CD14-positive monocyte (primary cell): ENCODE measurements at regions not wholly inside any gene's neighbourhood (a gene's known extent, or its start where the extent isn't known, plus 50 kb on each side); places are given as distances from the start of the nearest gene placed in this dataset.

Source experiments
- DNase-seq, 3 donors: peaks; one replicate each; pipeline ENCODE4 v3.0.0-alpha.2; 2011 to 2022
- H2AFZ ChIP-seq: 2 replicates; pipeline ENCODE4 v1.6.0; 2012; ENCODE audit warnings: mild to moderate bottlenecking, low read depth, low read length, inconsistent platforms; ENCODE audit not compliant: insufficient read depth, poor library complexity, severe bottlenecking
- H3K27ac ChIP-seq, 2 donors: 1 replicate in 1 of 2; 2 replicates in 1 of 2; pipeline ENCODE4 v1.5.1; 2012 to 2013; ENCODE audit warnings: low read length in 2 of 2, control low read depth in 1 of 2, inconsistent platforms in 1 of 2, low read depth in 1 of 2, mild to moderate bottlenecking in 1 of 2
- H3K27me3 ChIP-seq, 2 donors: one replicate each; pipeline versions ENCODE4 v1.6.0 to v1.6.1; 2011 to 2013; ENCODE audit warnings: low read length in 2 of 2; ENCODE audit not compliant: control insufficient read depth in 2 of 2, insufficient read depth in 2 of 2
- H3K36me3 ChIP-seq, 2 donors: replicated peaks in 1 of 2; 1 replicate in 1 of 2; 2 replicates in 1 of 2; pipeline versions ENCODE4 v1.5.1 to v1.6.1; 2012 to 2013; ENCODE audit warnings: low read length in 2 of 2, control low read depth in 1 of 2, inconsistent platforms in 1 of 2, mild to moderate bottlenecking in 1 of 2; ENCODE audit not compliant: insufficient read depth in 2 of 2, control insufficient read depth in 1 of 2
- H3K4me1 ChIP-seq, 2 donors: 1 replicate in 1 of 2; 2 replicates in 1 of 2; pipeline versions ENCODE4 v1.5.1 to v1.6.1; 2012 to 2013; ENCODE audit warnings: low read length in 2 of 2, control low read depth in 1 of 2, inconsistent platforms in 1 of 2, mild to moderate bottlenecking in 1 of 2, moderate library complexity in 1 of 2; ENCODE audit not compliant: insufficient read depth in 2 of 2, control insufficient read depth in 1 of 2
- H3K4me2 ChIP-seq: replicated peaks from 2 replicates; pipeline ENCODE3; 2012; ENCODE audit warnings: low read length, moderate library complexity, mild to moderate bottlenecking; ENCODE audit not compliant: poor library complexity, severe bottlenecking; ENCODE audit errors: extremely low read depth
- H3K4me3 ChIP-seq, 3 experiments: fragments of 200-600 bp in 1 of 3; sonication (generic) in 1 of 3; replicated peaks in 1 of 3; 1 replicate in 2 of 3; 2 replicates in 1 of 3; pipeline ENCODE4 v1.5.1; 2011 to 2013; ENCODE audit warnings: low read length in 3 of 3, mild to moderate bottlenecking in 3 of 3, control low read depth in 2 of 3, low read depth in 2 of 3, inconsistent platforms in 1 of 3, moderate library complexity in 1 of 3
- H3K79me2 ChIP-seq: 2 replicates; pipeline ENCODE4 v1.6.0; 2012; ENCODE audit warnings: mild to moderate bottlenecking, control low read depth, inconsistent platforms, low read length, moderate library complexity; ENCODE audit not compliant: insufficient read depth
- H3K9ac ChIP-seq: 2 replicates; pipeline ENCODE4 v1.6.0; 2017; ENCODE audit warnings: low read length, mild to moderate bottlenecking; ENCODE audit not compliant: insufficient read depth, poor library complexity, severe bottlenecking
- H3K9me3 ChIP-seq, 2 donors: replicated peaks in 1 of 2; 1 replicate in 1 of 2; 2 replicates in 1 of 2; pipeline versions ENCODE4 v1.5.1 to v1.6.1; 2012 to 2013; ENCODE audit warnings: low read length in 2 of 2, control low read depth in 1 of 2; ENCODE audit not compliant: control insufficient read depth in 1 of 2, insufficient read depth in 1 of 2
- H4K20me1 ChIP-seq: 2 replicates; pipeline ENCODE4 v1.6.0; 2012; ENCODE audit warnings: mild to moderate bottlenecking, low read length, control low read depth, moderate library complexity; ENCODE audit not compliant: insufficient read depth
- H3K27ac Mint-ChIP-seq, 7 donors: one replicate each; pipeline ENCODE4 v1.8.0; 2020; ENCODE audit warnings: mild to moderate bottlenecking in 7 of 7, mixed read lengths in 7 of 7, moderate library complexity in 6 of 7, inconsistent platforms in 2 of 7
- H3K27me3 Mint-ChIP-seq, 3 donors: one replicate each; pipeline ENCODE4 v1.8.0; 2021 to 2022; ENCODE audit warnings: low read depth in 3 of 3, mild to moderate bottlenecking in 3 of 3, mixed read lengths in 3 of 3, moderate library complexity in 3 of 3, inconsistent platforms in 1 of 3
- H3K36me3 Mint-ChIP-seq, 2 donors: one replicate each; pipeline ENCODE4 v1.8.0; 2020; ENCODE audit warnings: mixed read lengths in 2 of 2, inconsistent platforms in 1 of 2, mild to moderate bottlenecking in 1 of 2
- H3K4me1 Mint-ChIP-seq: one replicate; pipeline ENCODE4 v1.8.0; 2020; ENCODE audit warnings: mild to moderate bottlenecking, mixed read lengths
- H3K4me3 Mint-ChIP-seq, 2 donors: one replicate each; pipeline ENCODE4 v1.8.0; 2020; ENCODE audit warnings: mild to moderate bottlenecking in 2 of 2, mixed read lengths in 2 of 2, moderate library complexity in 1 of 2
- H3K9me3 Mint-ChIP-seq, 7 donors: one replicate each; pipeline ENCODE4 v1.8.0; 2020 to 2022; ENCODE audit warnings: mixed read lengths in 7 of 7, mild to moderate bottlenecking in 6 of 7, moderate library complexity in 6 of 7, inconsistent platforms in 2 of 7
- CTCF ChIP-seq: fragments of 200-600 bp; IDR thresholded peaks from one replicate; pipeline ENCODE4 v1.8.0; 2022; ENCODE audit warnings: antibody characterized with exemption, mild to moderate bottlenecking
- WGBS: methylation state at CpG from one replicate; pipeline ENCODE4 v1.1.5; 2013; ENCODE audit warnings: missing lambda C conversion rate; ENCODE audit not compliant: insufficient coverage; 5-methylcytosine and 5-hydroxymethylcytosine counted together
- intact Hi-C, 2 donors: fragments of 100-400 bp; cut with micrococcal nuclease; formaldehyde crosslinking; loops; one replicate each; pipeline versions ENCODE4 v1.15.0 to v1.15.1; 2023

- H3K9me3 ChIP-seq = peaks cover 3 to 5% of the 10 kb centered on the region in 2 donors
Observed at GRCh38 chrX:20347481-20347880, 80.8 kb upstream of the RPS6KA3 start.

GRCh38 chrX:20333672-20334071, 67.0 kb upstream of the RPS6KA3 start:
- Histone ChIP-seq H3K36me3 (no peaks in the 10 kb centered on the region), H3K9ac (no peak overlapping the region), H2AFZ (no peak overlapping the region), H4K20me1 (no peaks in the 10 kb centered on the region), H3K9me3 (no peaks in the 10 kb centered on the region), H3K4me3 (no peak overlapping the region), H3K27ac (no peak overlapping the region), H3K79me2 (no peaks in the 10 kb centered on the region), H3K4me2 (no peak overlapping the region), H3K27me3 (no peaks in the 10 kb centered on the region), H3K4me1 (no peaks in the 10 kb centered on the region)
- Mint-ChIP-seq H3K27ac (no peak overlapping the region), H3K9me3 (peaks cover 0 to 2% (median 0%) of the 10 kb centered on the region in 7 donors), H3K4me3 (no peak overlapping the region), H3K27me3 (peaks cover 0 to 8% (median 0%) of the 10 kb centered on the region in 3 donors), H3K36me3 (no peaks in the 10 kb centered on the region), H3K4me1 (no peaks in the 10 kb centered on the region)
- no CpG with 5 or more reads among the region's 1 CpG for WGBS
- no peak for TF ChIP-seq CTCF
- intact Hi-C loops = no loop called here
- no peak for DNase-seq

More at GRCh38 chrX:20347481-20347880, 80.8 kb upstream of the RPS6KA3 start:
- intact Hi-C loops = no loop called here
- Histone ChIP-seq H3K9ac (no peak overlapping the region), H2AFZ (no peak overlapping the region), H3K4me3 (no peak overlapping the region), H3K27ac (no peak overlapping the region), H3K79me2 (no peaks in the 10 kb centered on the region), H3K4me1 (peaks cover 30 to 33% of the 10 kb centered on the region in 2 donors), H4K20me1 (no peaks in the 10 kb centered on the region), H3K4me2 (no peak overlapping the region), H3K36me3 (no peaks in the 10 kb centered on the region), H3K27me3 (peaks cover 0 to 2% of the 10 kb centered on the region in 2 donors)
- H3K9me3 Mint-ChIP-seq = peaks cover 0 to 24% (median 15%) of the 10 kb centered on the region in 7 donors
- DNase-seq = no peak
- no peak for TF ChIP-seq CTCF
- H3K4me1 Mint-ChIP-seq = peaks cover 36% of the 10 kb centered on the region
- no peak overlapping the region for H3K4me3 Mint-ChIP-seq
- no peak overlapping the region for H3K27ac Mint-ChIP-seq
- H3K36me3 Mint-ChIP-seq = no peaks in the 10 kb centered on the region
- no CpG with 5 or more reads among the region's 5 CpGs for WGBS
- H3K27me3 Mint-ChIP-seq = no peaks in the 10 kb centered on the region
